ENCODE measurements at regions not wholly inside any gene's neighbourhood (a gene's known extent, or its start where the extent isn't known, plus 50 kb on each side); places are given as distances from the start of the nearest gene placed in this dataset.

DNA sequence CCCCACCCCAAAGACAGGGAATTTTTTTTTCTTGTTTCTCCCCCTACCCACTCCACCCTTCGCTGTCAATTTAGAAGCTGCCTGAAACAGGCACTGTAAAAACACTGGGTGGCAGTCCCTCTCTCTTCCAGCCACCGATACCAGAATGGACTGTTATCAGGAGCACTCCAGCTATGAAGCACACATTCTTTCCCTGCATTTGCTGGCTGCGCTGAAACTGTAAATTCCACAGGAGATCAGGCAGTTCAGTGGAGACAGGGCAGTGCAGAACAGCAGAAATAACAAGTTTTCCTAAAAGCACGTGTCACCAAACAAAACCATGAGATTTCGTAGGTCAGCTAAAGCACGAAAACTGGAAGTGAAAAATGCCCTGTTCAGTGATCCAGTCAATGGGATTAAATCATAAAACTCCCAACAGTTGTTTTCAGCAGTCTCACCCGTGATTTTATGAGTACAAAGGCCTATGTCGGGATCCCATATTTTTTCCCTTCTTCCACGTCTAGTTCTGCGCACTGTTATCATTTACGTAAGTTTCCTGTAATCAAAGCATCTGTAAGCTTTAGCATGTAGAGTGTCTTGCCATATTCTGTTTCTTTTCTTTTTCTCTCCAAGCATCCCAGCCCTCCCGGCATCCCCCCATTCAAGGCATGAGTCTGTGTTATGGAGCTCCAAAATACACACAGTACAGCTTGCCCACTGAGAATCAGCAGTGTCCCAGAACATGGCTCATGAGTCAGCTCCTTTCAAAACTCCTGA is 359.9 kb upstream of the EPHA7 start:
- no peak for DNase-seq (ENCODE audit: extremely low spot score)
- ChIA-PET POLR2A (no interaction called here), CTCF (interaction anchor here (1.2 kb wide), 1 partner anchor 12 kb away, joined by 3 read pairs; no protein-coding TSS in a partner anchor)
- TF ChIP-seq, protein P1, sequence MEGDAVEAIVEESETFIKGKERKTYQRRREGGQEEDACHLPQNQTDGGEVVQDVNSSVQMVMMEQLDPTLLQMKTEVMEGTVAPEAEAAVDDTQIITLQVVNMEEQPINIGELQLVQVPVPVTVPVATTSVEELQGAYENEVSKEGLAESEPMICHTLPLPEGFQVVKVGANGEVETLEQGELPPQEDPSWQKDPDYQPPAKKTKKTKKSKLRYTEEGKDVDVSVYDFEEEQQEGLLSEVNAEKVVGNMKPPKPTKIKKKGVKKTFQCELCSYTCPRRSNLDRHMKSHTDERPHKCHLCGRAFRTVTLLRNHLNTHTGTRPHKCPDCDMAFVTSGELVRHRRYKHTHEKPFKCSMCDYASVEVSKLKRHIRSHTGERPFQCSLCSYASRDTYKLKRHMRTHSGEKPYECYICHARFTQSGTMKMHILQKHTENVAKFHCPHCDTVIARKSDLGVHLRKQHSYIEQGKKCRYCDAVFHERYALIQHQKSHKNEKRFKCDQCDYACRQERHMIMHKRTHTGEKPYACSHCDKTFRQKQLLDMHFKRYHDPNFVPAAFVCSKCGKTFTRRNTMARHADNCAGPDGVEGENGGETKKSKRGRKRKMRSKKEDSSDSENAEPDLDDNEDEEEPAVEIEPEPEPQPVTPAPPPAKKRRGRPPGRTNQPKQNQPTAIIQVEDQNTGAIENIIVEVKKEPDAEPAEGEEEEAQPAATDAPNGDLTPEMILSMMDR (IDR thresholded peaks at IDR 0.05; ENCODE audit: control extremely low read depth, extremely low read depth, low read depth, missing control alignments) = no peak

DNA sequence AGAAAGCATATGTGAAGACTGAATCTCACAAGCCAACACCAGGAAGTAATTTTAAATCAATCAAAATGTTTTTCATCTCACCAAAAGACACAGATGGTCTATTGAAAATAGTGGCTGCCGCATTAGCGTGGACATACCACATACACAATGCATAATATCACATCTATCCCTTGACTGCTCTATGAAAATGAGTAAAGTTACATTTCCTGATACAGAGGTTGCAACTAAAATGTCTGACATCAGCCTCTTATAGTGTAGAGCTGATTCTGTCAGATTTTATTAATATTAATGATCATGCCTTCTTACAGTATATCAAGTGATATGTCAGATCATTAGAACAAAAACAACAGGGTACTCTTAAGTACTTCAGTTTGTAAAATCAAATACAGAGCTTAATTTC is 339.8 kb upstream of the EPHA7 start:
- DNase-seq (ENCODE audit: extremely low spot score) = no peak
- ChIA-PET CTCF (interaction anchor here (1.7 kb wide), 1 partner anchor 8 kb away, joined by 5 read pairs; no protein-coding TSS in a partner anchor), POLR2A (no interaction called here)
- TF ChIP-seq, protein P1 (IDR thresholded peaks at IDR 0.05; ENCODE audit: control extremely low read depth, extremely low read depth, low read depth, missing control alignments) = no peak

DNA sequence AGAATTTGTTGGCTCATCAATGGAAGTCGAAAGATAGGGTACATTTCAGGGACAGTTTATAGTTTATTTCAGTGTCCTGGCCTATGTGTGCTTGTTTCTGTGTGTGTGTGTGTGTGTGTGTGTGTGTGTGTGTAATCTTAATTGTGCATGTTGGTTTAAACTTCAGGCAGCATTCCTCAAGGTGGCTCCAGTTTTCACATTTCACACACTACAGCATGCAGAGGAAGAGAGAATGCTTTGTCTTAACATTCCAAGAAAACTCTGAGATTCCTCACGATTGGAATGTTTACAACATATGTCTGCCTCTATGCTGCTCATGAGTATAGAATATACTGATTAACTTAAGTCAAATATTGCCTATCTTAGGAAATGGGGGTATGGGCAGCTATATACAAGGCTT is 332.6 kb upstream of the EPHA7 start:
- ChIA-PET POLR2A (no interaction called here), CTCF (interaction anchor here (1.0 kb wide), 1 partner anchor 16 kb away, joined by 4 read pairs; no protein-coding TSS in a partner anchor)
- no peak for DNase-seq (ENCODE audit: extremely low spot score)
- TF ChIP-seq, protein P1 (IDR thresholded peaks at IDR 0.05; ENCODE audit: control extremely low read depth, extremely low read depth, low read depth, missing control alignments) = no peak

DNA sequence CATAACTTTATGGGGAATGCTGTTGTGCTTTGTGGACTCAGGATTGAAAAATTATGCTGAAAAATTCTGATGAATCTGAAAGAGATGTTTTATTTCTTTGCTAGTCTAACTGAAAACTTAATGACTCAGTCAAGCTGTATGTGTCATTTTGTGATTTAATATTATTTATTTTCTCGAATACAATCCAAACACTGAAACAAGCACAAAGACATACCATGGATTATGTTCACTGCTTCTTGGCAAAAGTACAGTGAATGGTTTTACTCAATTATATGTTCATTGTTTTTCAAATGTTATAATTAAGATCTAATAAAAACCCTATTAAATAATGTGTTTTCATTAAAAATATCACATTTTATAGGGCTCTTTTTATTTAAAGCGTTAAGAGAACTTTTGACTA is 330.6 kb upstream of the EPHA7 start:
- TF ChIP-seq, protein P1 (IDR thresholded peaks at IDR 0.05; ENCODE audit: control extremely low read depth, extremely low read depth, low read depth, missing control alignments) = no peak
- no peak for DNase-seq (ENCODE audit: extremely low spot score)
- ChIA-PET CTCF (no interaction called here), POLR2A (no interaction called here)

DNA sequence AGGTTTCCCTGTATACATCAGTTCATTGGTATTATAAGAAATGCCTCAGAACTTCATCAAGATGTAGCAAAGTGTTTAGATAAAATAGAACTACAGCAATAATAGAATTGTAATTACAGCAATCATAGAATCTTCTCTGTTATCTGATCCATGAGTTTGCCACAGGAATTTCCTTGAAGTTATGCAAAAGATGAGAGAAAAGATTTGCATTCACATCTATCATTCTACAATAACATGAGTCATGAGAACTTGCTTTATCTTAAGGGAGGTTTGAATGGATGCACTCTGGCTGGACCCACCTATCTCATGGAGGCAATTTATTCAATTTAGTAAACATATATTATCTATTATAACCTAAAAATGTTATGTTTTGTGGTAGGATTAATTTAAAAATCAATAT is 329.8 kb upstream of the EPHA7 start:
- ChIA-PET POLR2A (no interaction called here), CTCF (no interaction called here)
- TF ChIP-seq, protein P1 (IDR thresholded peaks at IDR 0.05; ENCODE audit: control extremely low read depth, extremely low read depth, low read depth, missing control alignments) = no peak
- no peak for DNase-seq (ENCODE audit: extremely low spot score)

DNA sequence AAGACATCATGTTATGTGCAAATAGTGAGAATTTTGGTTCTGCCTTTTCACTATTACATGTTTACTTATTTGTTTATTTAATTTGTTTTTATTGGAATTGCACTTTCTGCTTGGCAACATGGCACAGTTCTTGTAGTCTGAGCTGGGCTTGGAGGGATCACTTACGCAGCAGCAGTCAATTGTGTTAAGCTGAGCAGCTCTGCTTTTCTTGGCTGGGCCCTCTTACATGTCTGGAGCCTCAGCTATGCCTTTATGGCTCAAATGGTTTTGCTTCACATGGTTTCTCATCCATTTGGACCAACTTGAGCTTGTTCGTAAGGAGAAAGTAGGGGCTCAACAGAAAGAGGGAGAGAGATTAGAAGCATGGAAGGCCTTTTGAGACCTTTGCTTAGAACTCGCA is 327.5 kb upstream of the EPHA7 start:
- DNase-seq (ENCODE audit: extremely low spot score) = no peak
- ChIA-PET CTCF (no interaction called here), POLR2A (no interaction called here)
- TF ChIP-seq, protein P1 (IDR thresholded peaks at IDR 0.05; ENCODE audit: control extremely low read depth, extremely low read depth, low read depth, missing control alignments) = no peak

Data from GM10248 (cell line).